ENCODE measurements at regions not wholly inside any gene's neighbourhood (a gene's known extent, or its start where the extent isn't known, plus 50 kb on each side); places are given as distances from the start of the nearest gene placed in this dataset.

- TF ChIP-seq, protein P1, sequence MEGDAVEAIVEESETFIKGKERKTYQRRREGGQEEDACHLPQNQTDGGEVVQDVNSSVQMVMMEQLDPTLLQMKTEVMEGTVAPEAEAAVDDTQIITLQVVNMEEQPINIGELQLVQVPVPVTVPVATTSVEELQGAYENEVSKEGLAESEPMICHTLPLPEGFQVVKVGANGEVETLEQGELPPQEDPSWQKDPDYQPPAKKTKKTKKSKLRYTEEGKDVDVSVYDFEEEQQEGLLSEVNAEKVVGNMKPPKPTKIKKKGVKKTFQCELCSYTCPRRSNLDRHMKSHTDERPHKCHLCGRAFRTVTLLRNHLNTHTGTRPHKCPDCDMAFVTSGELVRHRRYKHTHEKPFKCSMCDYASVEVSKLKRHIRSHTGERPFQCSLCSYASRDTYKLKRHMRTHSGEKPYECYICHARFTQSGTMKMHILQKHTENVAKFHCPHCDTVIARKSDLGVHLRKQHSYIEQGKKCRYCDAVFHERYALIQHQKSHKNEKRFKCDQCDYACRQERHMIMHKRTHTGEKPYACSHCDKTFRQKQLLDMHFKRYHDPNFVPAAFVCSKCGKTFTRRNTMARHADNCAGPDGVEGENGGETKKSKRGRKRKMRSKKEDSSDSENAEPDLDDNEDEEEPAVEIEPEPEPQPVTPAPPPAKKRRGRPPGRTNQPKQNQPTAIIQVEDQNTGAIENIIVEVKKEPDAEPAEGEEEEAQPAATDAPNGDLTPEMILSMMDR (IDR thresholded peaks at IDR 0.05 in 4 of 5, conservative IDR thresholded peaks at IDR 0.05 in 1 of 5): no peak
- TF ChIP-seq POLR2A (IDR thresholded peaks at IDR 0.05): no peak
Measured at GRCh38 chr7:156102267-156102666, 290.0 kb upstream of the SHH start.

Data from gastrocnemius medialis (tissue), 4 donors.